Colonic mucosa (tissue), 4 donors: ENCODE measurements at regions not wholly inside any gene's neighbourhood (a gene's known extent, or its start where the extent isn't known, plus 50 kb on each side); places are given as distances from the start of the nearest gene placed in this dataset.
"Not testable (repeated sequence)": the region's sequence is repeated elsewhere in the genome, so short reads cannot be mapped to it uniquely, and the experiment has no call there.

Experiments
- DNase-seq: peaks from one replicate; pipeline ENCODE4 v3.0.0-alpha.2; 2020
- H3K27ac ChIP-seq: fragments of 200-600 bp; one replicate; pipeline ENCODE4 v1.8.0; 2021
- H3K27me3 ChIP-seq: fragments of 200-600 bp; one replicate; pipeline ENCODE4 v1.8.0; 2021
- H3K36me3 ChIP-seq: fragments of 200-600 bp; one replicate; pipeline ENCODE4 v1.8.0; 2021
- H3K4me1 ChIP-seq: fragments of 200-600 bp; one replicate; pipeline ENCODE4 v1.8.0; 2021; ENCODE audit warnings: mild to moderate bottlenecking
- H3K4me3 ChIP-seq: fragments of 200-600 bp; one replicate; pipeline ENCODE4 v1.8.0; 2021
- H3K9ac ChIP-seq, 2 donors: one replicate each; pipeline ENCODE4 v1.7.0; 2013; ENCODE audit warnings: control low read depth in 2 of 2, low read depth in 2 of 2, low read length in 2 of 2
- H3K9me3 ChIP-seq: fragments of 200-600 bp; one replicate; pipeline ENCODE4 v1.8.0; 2021
- intact Hi-C: fragments of 100-400 bp; cut with DNase I; formaldehyde crosslinking; loops from one replicate; pipeline ENCODE4 v1.14.1; 2022
- TF ChIP-seq, protein P1 (sequence below): fragments of 200-600 bp; IDR thresholded peaks from one replicate; pipeline ENCODE4 v1.8.0; 2022; ENCODE audit warnings: antibody characterized with exemption, mild to moderate bottlenecking
- donor health status: healthy.
- donor health status: DM: no; HTN: no; CAD: no.
- donor health status: DM: no; HTN: no; CAD: no.

DNA sequence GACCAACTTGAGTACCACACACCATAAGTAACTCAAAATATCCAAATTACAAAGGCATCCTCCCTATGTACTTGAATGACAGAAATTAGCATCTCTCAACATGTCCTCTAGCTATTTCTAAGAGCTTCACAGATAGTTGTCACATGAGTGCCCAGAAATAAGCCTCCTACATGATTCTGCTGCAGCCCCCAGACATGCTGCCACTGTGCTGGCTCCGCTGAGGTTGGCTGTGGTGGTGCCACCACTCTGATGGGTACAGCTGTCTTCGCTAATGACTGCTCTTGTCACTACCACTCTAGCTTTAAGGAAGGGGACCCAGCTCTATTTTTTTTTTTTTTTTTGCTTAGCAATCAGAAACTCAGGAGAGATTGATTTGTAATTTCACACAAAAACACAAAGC lies 256.0 kb downstream of the GRXCR1 start:
- Histone ChIP-seq H3K9ac (no peak overlapping the region), H3K36me3 (no peaks in the 10 kb centered on the region), H3K4me1 (no peaks in the 10 kb centered on the region), H3K9me3 (no peaks in the 10 kb centered on the region), H3K27ac (no peak overlapping the region), H3K27me3 (no peaks in the 10 kb centered on the region), H3K4me3 (no peak overlapping the region)
- intact Hi-C loops, result no loop called here
- TF ChIP-seq, protein P1, sequence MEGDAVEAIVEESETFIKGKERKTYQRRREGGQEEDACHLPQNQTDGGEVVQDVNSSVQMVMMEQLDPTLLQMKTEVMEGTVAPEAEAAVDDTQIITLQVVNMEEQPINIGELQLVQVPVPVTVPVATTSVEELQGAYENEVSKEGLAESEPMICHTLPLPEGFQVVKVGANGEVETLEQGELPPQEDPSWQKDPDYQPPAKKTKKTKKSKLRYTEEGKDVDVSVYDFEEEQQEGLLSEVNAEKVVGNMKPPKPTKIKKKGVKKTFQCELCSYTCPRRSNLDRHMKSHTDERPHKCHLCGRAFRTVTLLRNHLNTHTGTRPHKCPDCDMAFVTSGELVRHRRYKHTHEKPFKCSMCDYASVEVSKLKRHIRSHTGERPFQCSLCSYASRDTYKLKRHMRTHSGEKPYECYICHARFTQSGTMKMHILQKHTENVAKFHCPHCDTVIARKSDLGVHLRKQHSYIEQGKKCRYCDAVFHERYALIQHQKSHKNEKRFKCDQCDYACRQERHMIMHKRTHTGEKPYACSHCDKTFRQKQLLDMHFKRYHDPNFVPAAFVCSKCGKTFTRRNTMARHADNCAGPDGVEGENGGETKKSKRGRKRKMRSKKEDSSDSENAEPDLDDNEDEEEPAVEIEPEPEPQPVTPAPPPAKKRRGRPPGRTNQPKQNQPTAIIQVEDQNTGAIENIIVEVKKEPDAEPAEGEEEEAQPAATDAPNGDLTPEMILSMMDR, result no peak
- no peak for DNase-seq

DNA sequence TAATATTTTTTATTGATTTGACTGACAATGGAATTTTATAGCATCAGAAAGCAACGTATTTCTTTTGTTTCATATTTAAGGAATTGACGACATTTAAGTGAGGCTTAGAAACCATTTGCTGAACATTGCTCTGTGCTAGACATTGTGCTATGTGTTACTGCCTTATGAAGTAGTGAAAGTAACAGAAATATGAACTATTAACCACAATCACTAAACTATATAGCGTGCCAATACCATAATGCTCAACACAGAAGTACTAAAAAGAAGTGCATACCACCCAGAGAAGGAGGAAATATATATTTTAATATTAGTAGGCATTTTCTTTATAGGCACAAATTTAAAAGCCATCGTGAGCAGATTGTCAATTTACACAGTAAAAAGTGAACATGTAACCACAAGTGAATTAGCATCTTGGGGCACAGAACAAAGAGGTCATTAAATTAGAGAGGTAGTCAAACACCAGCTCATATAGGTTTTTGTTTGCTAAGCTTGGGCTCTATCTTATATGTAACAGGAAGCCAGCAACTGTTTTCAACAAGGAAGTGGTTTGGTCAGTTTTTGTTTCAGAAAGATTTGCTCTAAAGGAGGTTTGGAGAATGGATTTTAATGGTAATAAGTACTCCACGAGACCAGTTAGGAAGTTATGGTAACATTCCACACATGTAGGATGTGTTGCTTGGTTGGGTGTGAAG lies 270.7 kb downstream of the GRXCR1 start:
- H3K4me3 ChIP-seq, result no peak overlapping the region
- intact Hi-C loops, result no loop called here
- TF ChIP-seq, protein P1, result no peak
- H3K27me3 ChIP-seq, result no peaks in the 10 kb centered on the region
- H3K36me3 ChIP-seq, result no peaks in the 10 kb centered on the region
- no peaks in the 10 kb centered on the region for H3K9me3 ChIP-seq
- H3K27ac ChIP-seq, result no peak overlapping the region
- H3K9ac ChIP-seq, result no peak overlapping the region
- DNase-seq, result no peak
- H3K4me1 ChIP-seq, result no peaks in the 10 kb centered on the region

GRCh38 chr4:43189741-43190140 lies 297.2 kb downstream of the GRXCR1 start:
- Histone ChIP-seq H3K4me1 (no peaks in the 10 kb centered on the region), H3K4me3 (no peak overlapping the region), H3K27me3 (no peaks in the 10 kb centered on the region), H3K9me3 (no peaks in the 10 kb centered on the region), H3K9ac (no peak overlapping the region), H3K27ac (no peak overlapping the region), H3K36me3 (no peaks in the 10 kb centered on the region)
- no peak for DNase-seq
- TF ChIP-seq, protein P1, result no peak
- intact Hi-C loops, result no loop called here

DNA sequence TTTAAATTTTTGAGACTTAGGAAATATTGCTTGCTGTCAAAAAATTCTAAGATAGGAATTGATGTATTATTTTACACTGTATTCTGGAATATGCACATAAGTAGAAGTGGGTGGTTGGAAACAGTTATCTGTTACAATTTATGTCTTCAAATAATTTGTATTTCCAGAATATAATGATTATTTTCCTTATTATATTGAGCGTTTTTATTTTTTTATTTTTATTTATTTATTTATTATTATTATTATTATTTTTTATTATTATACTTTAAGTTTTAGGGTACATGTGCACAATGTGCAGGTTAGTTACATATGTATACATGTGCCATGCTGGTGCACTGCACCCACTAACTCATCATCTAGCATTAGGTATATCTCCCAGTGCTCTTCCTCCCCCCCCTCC lies 320.1 kb downstream of the GRXCR1 start:
- H3K27ac ChIP-seq, H3K4me3 ChIP-seq, H3K27me3 ChIP-seq, H3K36me3 ChIP-seq, H3K9ac ChIP-seq, intact Hi-C loops, H3K9me3 ChIP-seq, DNase-seq, H3K4me1 ChIP-seq: not testable (repeated sequence)

- Histone ChIP-seq H3K9me3 (no peaks in the 10 kb centered on the region), H3K4me3 (no peak overlapping the region), H3K36me3 (no peaks in the 10 kb centered on the region), H3K9ac (no peak overlapping the region), H3K4me1 (no peaks in the 10 kb centered on the region), H3K27ac (no peak overlapping the region), H3K27me3 (no peaks in the 10 kb centered on the region)
- intact Hi-C loops, result no loop called here
- no peak for DNase-seq
- TF ChIP-seq, protein P1, result no peak
These were observed 331.3 kb downstream of the GRXCR1 start for GRCh38 chr4:43223820-43224219.

DNA sequence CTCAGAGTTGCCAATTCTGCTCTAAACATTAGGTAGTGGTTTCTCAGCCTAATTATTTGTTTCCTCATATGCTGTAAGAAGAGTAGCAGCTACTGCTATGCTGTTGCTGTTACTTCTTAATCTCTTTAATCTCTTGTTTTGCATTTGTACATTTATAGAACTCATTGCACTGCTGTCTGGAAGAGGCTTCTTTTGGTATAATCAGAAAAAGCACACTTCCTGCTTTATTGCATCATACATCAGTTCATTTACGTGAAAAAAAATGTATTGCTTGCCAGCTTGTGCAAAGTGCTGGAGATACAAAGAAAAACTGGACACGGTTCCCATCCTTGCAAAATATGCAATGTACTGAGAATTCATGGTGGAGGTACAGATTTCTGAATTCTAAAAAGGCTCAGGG lies 332.0 kb downstream of the GRXCR1 start:
- Histone ChIP-seq H3K36me3 (no peaks in the 10 kb centered on the region), H3K9me3 (no peaks in the 10 kb centered on the region), H3K27ac (no peak overlapping the region), H3K4me1 (no peaks in the 10 kb centered on the region), H3K4me3 (no peak overlapping the region), H3K9ac (no peak overlapping the region), H3K27me3 (no peaks in the 10 kb centered on the region)
- TF ChIP-seq, protein P1, result no peak
- intact Hi-C loops, result no loop called here
- DNase-seq, result no peak
